NCI-H2107 treated with DMSO at 0.1 percent for 48 hours (cell line): ENCODE measurements at regions not wholly inside any gene's neighbourhood (a gene's known extent, or its start where the extent isn't known, plus 50 kb on each side); places are given as distances from the start of the nearest gene placed in this dataset.

Experiments
- DNase-seq: peaks from one replicate; lab custom pipeline; 2025; ENCODE audit not compliant: unreplicated experiment; lab: John Stamatoyannopoulos, UW

- no peak for DNase-seq
Observed at GRCh38 chr3:115518100-115518852, 105.0 kb upstream of the GAP43 start.

- no peak for DNase-seq
Observed at GRCh38 chr3:115520241-115520640, 103.1 kb upstream of the GAP43 start.

- no peak for DNase-seq
Observed at GRCh38 chr3:115520651-115521245, 102.6 kb upstream of the GAP43 start.

DNA sequence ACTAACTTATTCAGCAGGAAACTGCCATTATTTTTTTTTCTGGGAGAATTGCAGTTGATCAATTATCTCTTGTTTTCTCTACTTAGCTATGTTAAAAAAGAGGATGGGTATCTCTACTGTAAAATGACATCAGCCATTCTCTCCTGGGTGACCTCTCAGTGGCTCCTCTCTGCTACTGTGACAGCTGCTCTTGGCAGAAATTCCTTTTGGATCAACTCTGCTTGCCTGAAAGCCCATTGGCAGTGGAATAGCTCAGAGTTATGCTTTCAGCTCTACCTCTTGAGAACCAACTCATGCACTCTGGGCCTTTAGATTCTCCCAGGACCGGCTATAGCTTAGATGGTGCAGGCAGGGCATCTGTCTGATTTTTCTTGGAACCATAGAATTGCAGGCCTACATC, 99.9 kb upstream of the GAP43 start:
- DNase-seq: no peak

DNA sequence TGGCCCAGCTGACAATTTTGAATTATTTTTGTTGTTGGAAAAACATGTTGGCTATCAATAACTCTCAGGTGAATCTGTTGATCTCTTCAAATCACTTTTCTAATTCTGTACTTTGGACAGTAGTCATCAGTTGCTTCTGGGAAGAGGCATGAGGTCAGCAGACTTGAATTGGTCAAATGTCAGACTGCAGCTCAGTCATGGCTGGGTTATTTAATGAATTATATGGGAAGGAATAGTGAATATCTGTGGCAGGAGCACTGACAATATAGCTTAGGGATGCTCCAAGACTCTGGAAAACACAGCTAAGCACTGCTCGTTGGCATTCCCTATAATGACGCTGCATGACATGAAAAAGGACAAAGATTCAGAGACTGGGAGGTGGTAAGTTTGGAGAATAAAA, 98.8 kb upstream of the GAP43 start:
- DNase-seq: no peak

- DNase-seq: no peak
Observed at GRCh38 chr3:115525731-115526130, 97.6 kb upstream of the GAP43 start.

DNA sequence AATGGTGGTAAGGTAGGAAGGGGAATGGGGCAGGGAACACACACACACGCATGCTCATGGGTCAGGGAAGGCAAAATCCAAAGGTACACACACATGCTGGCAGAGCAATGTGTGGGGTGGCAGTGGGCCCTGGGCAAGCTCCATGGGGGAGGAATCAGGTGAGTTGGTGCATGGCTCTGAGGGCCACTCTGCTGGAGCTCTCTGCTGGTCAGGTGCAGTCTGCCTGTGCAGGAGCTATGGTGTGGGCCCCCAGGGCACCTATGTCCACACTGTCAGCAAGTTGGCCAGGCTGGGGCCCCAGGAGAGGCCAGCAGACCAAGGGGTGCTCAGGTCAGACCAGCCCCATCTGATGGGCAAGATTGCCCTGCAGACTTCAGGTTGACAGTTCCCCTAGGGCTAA, 90.1 kb upstream of the GAP43 start:
- no peak for DNase-seq

GRCh38 chr3:115536171-115536570, 87.1 kb upstream of the GAP43 start:
- DNase-seq: no peak

- no peak for DNase-seq
Observed at GRCh38 chr3:115537669-115538068, 85.6 kb upstream of the GAP43 start.

DNA sequence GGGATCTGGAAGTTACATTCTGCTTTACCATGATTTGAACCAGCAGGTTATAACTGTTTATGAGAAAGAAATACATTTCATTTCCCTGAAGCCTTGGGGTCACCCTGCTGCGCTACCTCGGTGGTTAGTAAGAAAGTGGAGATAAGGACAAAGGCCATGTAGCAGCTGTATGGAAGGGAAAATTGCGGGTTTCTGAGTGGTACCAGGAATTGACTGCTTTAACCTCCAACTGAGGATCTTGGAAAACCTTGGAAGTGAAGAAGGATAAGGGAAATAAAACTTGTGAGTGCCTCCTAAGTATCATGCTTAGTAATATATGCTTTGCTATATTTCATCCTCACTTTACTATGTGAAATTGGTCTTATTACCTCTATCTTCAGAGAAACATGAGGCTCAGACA, 76.1 kb upstream of the GAP43 start:
- no peak for DNase-seq

- no peak for DNase-seq
Observed at GRCh38 chr3:115548611-115549010, 74.7 kb upstream of the GAP43 start.

DNA sequence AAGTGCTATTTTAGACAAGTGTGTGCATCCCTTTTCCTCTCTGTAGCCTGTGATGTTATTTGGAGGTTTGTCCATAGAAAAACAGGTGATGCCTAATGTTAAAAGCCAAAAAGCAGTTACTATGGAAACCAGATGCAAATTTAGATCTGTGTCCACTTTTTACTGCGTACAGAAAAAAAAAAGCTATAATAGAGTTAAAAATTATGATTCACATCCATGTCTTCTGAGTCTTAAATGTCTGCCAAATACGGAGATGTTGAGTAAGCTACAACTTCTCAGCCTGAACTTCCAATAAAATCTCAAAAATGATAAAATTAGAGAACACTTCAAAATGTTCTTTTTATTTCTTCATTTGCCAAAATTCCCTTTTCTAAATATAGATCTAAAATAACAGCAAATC, 74.2 kb upstream of the GAP43 start:
- no peak for DNase-seq

DNA sequence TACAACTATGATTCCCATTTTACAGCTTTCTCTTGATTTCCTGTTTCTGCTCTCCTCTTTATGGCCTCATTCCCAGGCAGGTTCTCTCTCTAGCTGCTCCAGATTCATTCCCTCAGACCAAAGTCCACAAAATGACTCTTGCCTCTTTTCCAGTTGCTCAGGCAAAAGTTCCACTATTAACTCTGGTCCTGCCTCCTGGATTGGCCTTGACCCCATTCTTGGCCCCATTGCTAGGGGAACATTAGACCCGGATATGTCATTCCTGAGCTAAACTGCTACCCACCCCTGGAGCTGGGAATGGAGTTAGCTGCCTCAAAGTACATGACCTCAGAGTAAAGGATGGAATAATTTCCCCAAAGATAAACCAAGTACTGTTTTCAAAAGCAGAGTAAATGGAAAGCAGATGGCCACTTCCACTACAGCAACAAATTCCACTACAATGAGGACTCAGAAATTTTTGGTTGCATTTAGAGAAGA, 73.0 kb upstream of the GAP43 start:
- DNase-seq: no peak

- DNase-seq: no peak
Observed at GRCh38 chr3:115551016-115551415, 72.3 kb upstream of the GAP43 start.

GRCh38 chr3:115552007-115552406, 71.3 kb upstream of the GAP43 start:
- no peak for DNase-seq

- no peak for DNase-seq
Observed at GRCh38 chr3:115553796-115554486, 69.4 kb upstream of the GAP43 start.

DNA sequence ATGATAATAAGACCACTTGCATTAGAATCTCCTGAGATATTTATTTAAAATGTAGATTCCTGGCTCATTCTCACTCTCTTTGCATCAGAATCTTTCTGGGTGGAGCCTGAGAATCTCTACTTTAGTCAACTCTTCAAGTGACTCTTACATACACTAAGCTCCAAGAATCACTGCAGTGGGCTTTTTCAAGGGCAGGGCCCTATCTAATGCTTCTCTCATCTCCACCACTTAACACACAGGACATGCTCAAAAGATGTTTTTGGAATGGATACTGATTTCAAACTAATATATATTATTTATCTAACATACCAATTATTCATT, 68.9 kb upstream of the GAP43 start:
- DNase-seq: no peak

GRCh38 chr3:115562636-115563267, 60.6 kb upstream of the GAP43 start:
- DNase-seq: no peak

- no peak for DNase-seq
Observed at GRCh38 chr3:115563984-115564383, 59.3 kb upstream of the GAP43 start.

DNA sequence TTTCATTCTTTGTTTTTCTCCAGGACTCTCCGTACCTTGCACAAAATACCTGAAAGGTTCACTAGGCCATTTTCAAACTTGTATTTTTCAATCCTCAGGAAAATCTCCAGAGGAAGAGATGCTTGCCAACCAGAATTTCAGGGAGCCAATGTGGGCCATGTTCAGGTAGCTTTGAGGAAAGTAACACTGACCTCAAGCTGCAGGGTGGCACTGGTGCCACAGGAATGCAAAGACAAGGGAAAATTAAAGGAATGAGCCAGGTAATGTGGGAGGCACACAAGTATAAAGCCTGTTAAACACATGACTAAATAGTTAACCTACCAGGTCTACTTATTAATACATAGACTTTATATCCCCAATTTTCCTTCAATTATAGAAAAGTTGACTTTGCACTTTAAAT, 51.9 kb upstream of the GAP43 start:
- DNase-seq: no peak
